DOHH2 (cell line): ENCODE measurements at regions not wholly inside any gene's neighbourhood (a gene's known extent, or its start where the extent isn't known, plus 50 kb on each side); places are given as distances from the start of the nearest gene placed in this dataset.

Source experiments
- H3F3A ChIP-seq: fragments of 200-600 bp; sonication (generic), shearing (Covaris generic); 2 replicates; pipeline ENCODE4 v1.6.0; 2016; ENCODE audit warnings: antibody characterized with exemption, mild to moderate bottlenecking; ENCODE audit not compliant: control insufficient read depth, insufficient read depth
- H3K27ac ChIP-seq: fragments of 200-600 bp; sonication (generic); 2 replicates; pipeline ENCODE4 v1.5.1; 2014; ENCODE audit warnings: low read depth, mild to moderate bottlenecking, low read length, moderate library complexity
- H3K27me3 ChIP-seq: fragments of 200-600 bp; sonication (generic); 2 replicates; pipeline ENCODE4 v1.6.1; 2014; ENCODE audit warnings: mild to moderate bottlenecking, low read length, mixed read lengths; ENCODE audit not compliant: control insufficient read depth
- H3K36me3 ChIP-seq: fragments of 200-600 bp; sonication (generic); 2 replicates; pipeline ENCODE4 v1.6.1; 2014; ENCODE audit warnings: mild to moderate bottlenecking, low read length, moderate library complexity, mixed read lengths; ENCODE audit not compliant: control insufficient read depth
- H3K4me1 ChIP-seq: fragments of 200-600 bp; sonication (generic); 2 replicates; pipeline ENCODE4 v1.6.1; 2014; ENCODE audit warnings: mild to moderate bottlenecking, low read length, mixed read lengths; ENCODE audit not compliant: control insufficient read depth
- H3K4me2 ChIP-seq: fragments of 200-600 bp; sonication (generic); 2 replicates; pipeline ENCODE4 v1.6.0; 2014; ENCODE audit warnings: mild to moderate bottlenecking, low read length, moderate library complexity
- H3K4me3 ChIP-seq: fragments of 200-600 bp; sonication (generic); 2 replicates; pipeline ENCODE4 v1.5.1; 2014; ENCODE audit warnings: mild to moderate bottlenecking, low read length, mixed read lengths
- H3K79me2 ChIP-seq: fragments of 200-600 bp; sonication (generic); 2 replicates; pipeline ENCODE4 v1.6.1; 2014; ENCODE audit warnings: mild to moderate bottlenecking, low read length, mixed read lengths; ENCODE audit not compliant: control insufficient read depth
- H3K9me2 ChIP-seq: fragments of 200-600 bp; sonication (generic); replicated peaks from 2 replicates; pipeline ENCODE4 v1.6.1; 2014; ENCODE audit warnings: mild to moderate bottlenecking, low read length, mixed read lengths; ENCODE audit not compliant: control insufficient read depth
- H3K9me3 ChIP-seq: fragments of 200-600 bp; sonication (generic); 2 replicates; pipeline ENCODE4 v1.6.1; 2014; ENCODE audit warnings: antibody characterized with exemption, low read length, mixed read lengths; ENCODE audit not compliant: control insufficient read depth, insufficient read depth
- H4K20me1 ChIP-seq: fragments of 200-600 bp; sonication (generic); 2 replicates; pipeline ENCODE4 v1.6.0; 2014; ENCODE audit warnings: low read depth, mild to moderate bottlenecking, antibody characterized with exemption, low read length, moderate library complexity; ENCODE audit not compliant: control insufficient read depth, insufficient read depth
- CTCF ChIP-seq: fragments of 200-600 bp; sonication (generic); IDR thresholded peaks from one replicate; pipeline ENCODE4 v1.5.1; 2014; ENCODE audit warnings: antibody characterized with exemption, mild to moderate bottlenecking, low read depth, low read length; ENCODE audit not compliant: poor library complexity, severe bottlenecking
- EZH2phosphoT487 ChIP-seq: fragments of 200-600 bp; sonication (generic); IDR thresholded peaks from 2 replicates; pipeline ENCODE4 v1.6.1; 2017; ENCODE audit warnings: borderline replicate concordance, mild to moderate bottlenecking, antibody characterized with exemption, low read length, moderate library complexity, mixed read lengths

DNA sequence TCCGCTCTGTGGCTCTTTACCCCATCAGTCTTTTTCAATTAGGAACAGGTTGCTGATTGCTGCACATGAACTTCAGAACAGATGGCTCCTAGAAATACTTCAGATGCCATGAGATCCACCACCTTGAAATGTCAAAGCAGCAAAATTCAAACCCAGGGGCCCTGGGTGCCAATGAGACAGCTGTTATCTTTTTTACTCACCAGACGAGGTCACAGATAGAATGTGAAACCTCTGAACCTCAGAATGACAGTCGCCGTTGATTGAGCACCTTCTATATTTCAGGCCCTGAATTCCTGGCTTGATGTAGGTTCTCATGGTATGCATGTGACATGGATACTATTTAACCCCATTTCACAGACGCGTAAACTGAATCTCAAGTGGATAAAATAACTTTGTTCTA lies 63.0 kb downstream of the MAF start:
- Histone ChIP-seq H3K4me3 (no peak overlapping the region), H3F3A (no peaks in the 10 kb centered on the region), H3K27me3 (no peaks in the 10 kb centered on the region), H3K79me2 (no peaks in the 10 kb centered on the region), H3K36me3 (no peaks in the 10 kb centered on the region), H3K27ac (no peak overlapping the region), H3K4me2 (no peak overlapping the region), H3K4me1 (no peaks in the 10 kb centered on the region), H4K20me1 (no peaks in the 10 kb centered on the region), H3K9me2 (no peaks in the 10 kb centered on the region), H3K9me3 (no peaks in the 10 kb centered on the region)
- TF ChIP-seq CTCF (no peak), EZH2phosphoT487 (no peak)

DNA sequence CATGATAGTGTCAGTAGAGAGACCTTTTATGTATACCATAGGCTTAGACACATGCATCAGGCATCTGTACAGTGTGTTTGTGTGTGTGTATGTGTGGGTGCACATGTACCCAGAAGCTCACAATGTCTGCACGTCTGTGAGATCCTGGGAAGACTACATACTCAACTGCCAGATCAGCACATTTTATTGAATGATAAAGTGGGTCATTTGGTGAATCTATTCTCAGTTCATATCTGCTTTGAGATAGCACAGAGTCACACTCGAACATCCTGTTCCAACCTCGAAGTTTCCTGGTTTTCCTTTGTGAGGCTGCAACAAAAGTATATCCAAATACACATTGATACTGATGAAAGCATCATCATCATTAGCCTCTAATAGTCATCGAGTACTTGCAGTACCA lies 63.6 kb downstream of the MAF start:
- TF ChIP-seq CTCF (no peak), EZH2phosphoT487 (no peak)
- no peaks in the 10 kb centered on the region for H3F3A ChIP-seq

DNA sequence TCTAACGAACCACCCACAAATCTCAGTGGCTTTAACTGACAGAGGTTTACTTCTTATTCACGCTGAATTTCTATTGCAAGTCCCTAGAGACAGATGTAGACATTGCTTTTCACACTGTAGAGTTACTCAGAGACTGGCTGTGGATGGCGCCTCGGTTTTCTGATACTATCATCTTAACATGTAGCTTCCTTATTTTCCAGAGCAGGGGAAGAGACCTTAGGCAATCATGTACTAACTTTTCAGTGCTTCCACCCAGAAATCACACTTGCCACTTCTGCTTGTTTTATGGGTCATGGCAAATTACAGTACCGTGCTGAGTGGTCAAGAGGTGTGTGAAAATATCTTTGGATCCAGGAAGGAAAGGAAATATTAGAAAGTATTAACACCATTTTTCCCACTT lies 65.4 kb downstream of the MAF start:
- no peaks in the 10 kb centered on the region for H3K9me3 ChIP-seq
- H3K36me3 ChIP-seq = no peaks in the 10 kb centered on the region
- H4K20me1 ChIP-seq = no peaks in the 10 kb centered on the region
- no peaks in the 10 kb centered on the region for H3K9me2 ChIP-seq
- no peak overlapping the region for H3K27ac ChIP-seq
- TF ChIP-seq CTCF (no peak), EZH2phosphoT487 (no peak)
- no peak overlapping the region for H3K4me3 ChIP-seq
- no peak overlapping the region for H3K4me2 ChIP-seq
- H3K4me1 ChIP-seq = no peaks in the 10 kb centered on the region
- no peaks in the 10 kb centered on the region for H3F3A ChIP-seq
- H3K79me2 ChIP-seq = no peaks in the 10 kb centered on the region
- H3K27me3 ChIP-seq = no peaks in the 10 kb centered on the region

More for the DNA sequence above, 63.6 kb downstream of the MAF start:
- no peaks in the 10 kb centered on the region for H3K27me3 ChIP-seq
- H3K79me2 ChIP-seq = no peaks in the 10 kb centered on the region
- H4K20me1 ChIP-seq = no peaks in the 10 kb centered on the region
- no peaks in the 10 kb centered on the region for H3K9me3 ChIP-seq
- H3K36me3 ChIP-seq = no peaks in the 10 kb centered on the region
- no peak overlapping the region for H3K27ac ChIP-seq
- no peak overlapping the region for H3K4me3 ChIP-seq
- H3K4me1 ChIP-seq = no peaks in the 10 kb centered on the region
- no peaks in the 10 kb centered on the region for H3K9me2 ChIP-seq
- no peak overlapping the region for H3K4me2 ChIP-seq

DNA sequence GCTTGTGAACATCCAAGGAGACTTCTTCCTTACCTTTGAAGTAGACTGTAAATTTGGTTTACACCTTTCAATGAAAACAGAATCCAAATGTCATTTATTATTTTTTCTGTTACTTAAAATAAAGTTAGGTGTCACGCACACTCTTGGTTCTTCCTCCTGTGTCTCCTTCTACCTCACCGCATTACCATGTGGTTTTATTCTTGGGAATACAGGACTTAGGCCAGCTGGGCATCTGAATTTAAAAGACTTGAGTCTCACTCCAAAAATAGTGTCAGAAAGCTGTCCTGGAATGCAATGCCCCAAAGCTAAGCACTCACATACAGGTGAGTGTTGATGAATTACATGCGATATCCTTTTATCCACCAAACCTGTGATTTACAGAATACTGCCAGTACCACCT lies 66.4 kb downstream of the MAF start:
- TF ChIP-seq CTCF = no peak
- TF ChIP-seq EZH2phosphoT487 = no peak
- Histone ChIP-seq H3K9me2 (no peaks in the 10 kb centered on the region), H3K27me3 (no peaks in the 10 kb centered on the region)

More for the DNA sequence above, 66.4 kb downstream of the MAF start:
- H3K36me3 ChIP-seq = no peaks in the 10 kb centered on the region
- no peak overlapping the region for H3K27ac ChIP-seq
- no peaks in the 10 kb centered on the region for H3K9me3 ChIP-seq
- H3K79me2 ChIP-seq = no peaks in the 10 kb centered on the region
- H3F3A ChIP-seq = no peaks in the 10 kb centered on the region
- no peak overlapping the region for H3K4me2 ChIP-seq
- H4K20me1 ChIP-seq = no peaks in the 10 kb centered on the region
- H3K4me1 ChIP-seq = no peaks in the 10 kb centered on the region
- no peak overlapping the region for H3K4me3 ChIP-seq
